ENCODE measurements at regions not wholly inside any gene's neighbourhood (a gene's known extent, or its start where the extent isn't known, plus 50 kb on each side); places are given as distances from the start of the nearest gene placed in this dataset.
"Not testable (repeated sequence)": the region's sequence is repeated elsewhere in the genome, so short reads cannot be mapped to it uniquely, and the experiment has no call there.

DNA sequence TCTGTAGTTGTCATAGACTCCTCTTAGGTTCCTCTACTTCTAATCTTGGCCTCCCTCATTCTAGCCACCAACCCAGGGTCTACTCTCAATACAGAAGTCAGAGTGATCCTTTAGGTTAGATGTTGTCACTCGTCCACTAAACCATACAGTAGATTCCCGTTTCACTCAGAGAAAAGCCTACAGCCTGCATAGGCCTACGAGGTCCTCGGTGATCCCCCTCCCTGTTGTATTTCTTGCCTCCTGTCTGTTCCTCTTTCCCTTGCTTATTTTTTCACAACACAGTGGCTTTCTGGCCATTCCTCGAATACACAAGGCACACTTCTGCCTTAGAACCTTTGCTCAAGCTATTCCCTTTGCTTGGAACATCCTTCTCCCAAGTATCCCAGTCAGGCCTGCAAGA lies 183.0 kb upstream of the PRSS1 start:
- no peak for DNase-seq

- not testable (repeated sequence) for DNase-seq
Observed at GRCh38 chr7:142564125-142564524, 185.1 kb upstream of the PRSS1 start.

DNA sequence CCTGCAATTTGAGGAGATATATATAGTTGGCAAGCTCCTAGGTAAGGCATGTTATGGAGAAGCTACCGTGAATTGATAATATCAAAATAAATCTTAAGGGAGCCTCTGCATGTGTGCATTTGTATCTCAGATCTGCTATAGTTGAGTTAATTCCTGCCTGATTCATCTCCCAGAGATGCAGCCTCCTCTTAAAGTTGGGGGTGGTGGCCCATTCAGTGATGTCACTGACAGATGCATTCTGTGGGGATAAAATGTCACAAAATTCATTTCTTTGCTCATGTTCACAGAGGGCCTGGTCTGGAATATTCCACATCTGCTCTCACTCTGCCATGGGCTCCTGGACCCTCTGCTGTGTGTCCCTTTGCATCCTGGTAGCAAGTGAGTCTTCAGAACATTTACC lies 185.8 kb upstream of the PRSS1 start:
- no peak for DNase-seq

- no peak for DNase-seq
Observed at GRCh38 chr7:142562688-142563087, 186.6 kb upstream of the PRSS1 start.

DNA sequence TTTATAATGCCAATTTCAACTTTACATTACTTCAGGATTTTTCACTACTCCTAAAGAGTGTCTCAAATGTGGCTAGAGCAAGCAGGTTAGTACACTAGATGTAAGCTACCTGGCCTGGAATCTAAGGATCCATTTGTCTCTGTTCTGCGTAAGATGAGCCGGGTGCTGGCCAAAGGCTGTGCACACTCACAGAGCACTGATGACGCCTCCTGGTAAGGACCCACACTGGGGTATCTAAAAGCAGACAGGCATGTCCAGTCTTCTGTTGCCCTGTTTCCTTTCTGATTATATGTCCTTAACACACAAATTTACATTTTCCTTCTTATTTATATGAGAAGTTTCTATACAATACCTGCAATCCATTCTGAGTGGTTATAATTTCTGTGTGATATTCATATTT lies 187.9 kb upstream of the PRSS1 start:
- not testable (repeated sequence) for DNase-seq

- DNase-seq = not testable (repeated sequence)
Observed at GRCh38 chr7:142560770-142561169, 188.5 kb upstream of the PRSS1 start.

DNA sequence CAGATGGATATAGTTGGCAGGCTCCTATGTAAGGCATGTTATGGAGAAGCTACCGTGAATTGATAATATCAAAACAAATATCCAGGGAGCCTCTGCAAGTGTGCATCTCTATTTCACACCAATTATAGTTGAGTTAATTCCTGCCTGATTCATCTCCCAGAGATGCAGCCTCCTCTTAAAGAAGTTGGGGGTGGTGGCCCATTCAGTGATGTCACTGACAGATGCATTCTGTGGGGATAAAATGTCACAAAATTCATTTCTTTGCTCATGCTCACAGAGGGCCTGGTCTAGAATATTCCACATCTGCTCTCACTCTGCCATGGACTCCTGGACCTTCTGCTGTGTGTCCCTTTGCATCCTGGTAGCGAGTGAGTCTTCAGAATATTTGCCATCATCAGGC lies 189.1 kb upstream of the PRSS1 start:
- DNase-seq = no peak

DNA sequence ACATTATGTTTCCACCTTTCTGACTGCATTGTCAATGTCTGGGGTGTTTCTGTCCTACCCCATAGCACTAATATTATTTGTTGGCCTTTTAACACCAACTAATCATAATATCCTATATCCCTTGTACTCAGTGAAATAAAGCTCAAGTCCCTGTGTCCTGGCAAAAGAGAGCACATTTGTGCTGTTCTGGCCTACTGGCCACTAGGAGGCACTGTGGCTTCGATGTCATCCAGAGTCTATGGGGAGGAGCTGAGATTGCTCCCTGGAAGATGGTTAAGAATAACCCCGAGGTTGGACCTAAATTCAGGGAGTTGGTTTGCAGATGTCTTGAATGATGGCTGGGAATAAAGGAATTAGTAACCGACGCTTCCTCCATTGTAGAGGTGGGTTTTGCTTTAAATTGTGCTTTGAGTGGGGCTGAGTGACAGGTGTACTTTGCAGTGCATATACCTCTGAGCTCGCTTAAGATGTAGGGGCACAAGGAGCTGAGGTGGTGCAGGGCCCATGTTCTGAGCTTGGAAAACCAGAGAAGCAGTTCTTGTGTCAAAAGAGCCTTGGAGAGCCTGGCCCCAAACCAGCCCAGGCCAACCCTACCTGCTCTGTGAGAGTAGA lies 191.2 kb upstream of the PRSS1 start:
- peak; percentile 10 for DNase-seq

DNA sequence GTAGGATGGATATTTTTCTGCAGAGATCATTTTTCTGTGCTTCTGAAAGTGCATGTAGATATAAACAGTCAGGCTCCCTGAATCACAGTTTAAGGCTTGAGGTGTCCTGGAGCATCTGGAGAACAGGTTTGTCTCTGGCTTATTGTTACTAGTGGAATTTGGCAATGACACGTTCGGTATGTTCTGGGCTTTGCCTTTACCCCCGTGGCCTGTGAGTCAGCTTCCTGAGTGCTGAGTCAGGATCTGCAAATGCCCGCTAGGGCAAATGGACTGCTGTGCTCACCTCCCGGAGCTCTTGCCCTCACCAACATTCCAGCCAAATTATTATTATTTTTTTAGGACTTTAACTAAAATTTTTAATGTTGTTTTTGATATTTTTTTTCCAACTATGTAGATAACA lies 192.5 kb upstream of the PRSS1 start:
- no peak for DNase-seq

GRCh38 chr7:142554560-142555532 lies 194.4 kb upstream of the PRSS1 start:
- no peak for DNase-seq

- no peak for DNase-seq
Observed at GRCh38 chr7:142553216-142553615, 196.1 kb upstream of the PRSS1 start.

DNA sequence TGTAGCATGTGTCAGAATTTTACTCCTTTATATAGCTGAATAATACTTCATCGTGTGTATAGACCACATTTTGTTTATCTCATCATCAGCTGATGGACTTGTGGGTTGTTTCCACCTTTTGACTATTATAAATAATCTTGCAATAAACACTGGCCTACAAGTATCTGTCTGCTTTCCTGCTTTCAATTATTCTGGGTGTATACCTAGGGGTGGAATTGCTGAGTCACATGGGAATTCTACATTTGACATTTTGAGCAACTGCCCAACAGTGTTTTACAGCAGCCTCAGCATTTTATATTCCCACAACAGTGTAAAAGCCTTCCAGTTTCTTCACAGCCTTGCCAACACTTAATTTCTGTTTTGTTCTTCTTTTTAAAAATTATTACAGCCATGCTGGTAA lies 200.3 kb upstream of the PRSS1 start:
- DNase-seq = no peak

GRCh38 chr7:142546452-142546851 lies 202.8 kb upstream of the PRSS1 start:
- no peak for DNase-seq

GRCh38 chr7:142542942-142543341 lies 206.3 kb upstream of the PRSS1 start:
- no peak for DNase-seq

DNA sequence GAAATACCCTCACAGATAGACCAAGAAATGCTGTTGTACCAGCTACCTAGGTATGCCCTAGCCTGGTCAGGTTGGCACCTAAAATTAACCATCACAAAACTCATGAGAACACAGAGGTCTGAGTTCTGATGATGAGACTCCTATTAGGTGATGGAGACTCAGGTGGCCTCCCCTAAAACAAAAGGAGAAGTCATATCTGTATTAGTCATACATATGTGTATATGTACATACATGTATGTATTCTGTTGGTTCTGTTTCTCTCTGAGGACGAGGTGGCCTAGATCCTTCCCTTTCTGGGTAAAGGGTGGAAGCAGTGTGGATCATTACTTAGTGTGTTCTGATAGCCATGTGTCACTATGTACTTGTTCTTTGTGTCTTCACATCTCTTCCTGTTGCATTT lies 207.2 kb upstream of the PRSS1 start:
- DNase-seq = no peak

DNA sequence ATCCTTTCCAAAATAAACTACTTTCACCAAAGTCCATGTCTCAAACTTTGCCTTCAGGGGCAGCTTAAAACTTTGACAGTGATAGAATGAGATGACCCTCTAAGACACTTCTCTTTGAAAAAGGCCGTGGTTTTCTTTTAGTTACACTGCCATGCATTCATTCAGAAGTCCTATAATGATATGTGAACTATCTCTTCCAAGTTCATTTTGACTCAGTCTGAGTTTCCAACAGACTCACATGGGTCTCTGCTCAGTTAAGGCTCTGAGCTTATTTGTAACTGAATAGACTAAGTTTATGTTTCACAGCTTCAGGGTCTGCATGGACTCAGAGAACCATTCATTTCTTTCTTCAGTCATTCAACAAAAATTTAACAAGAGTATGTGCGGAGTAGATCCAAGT lies 208.9 kb upstream of the PRSS1 start:
- DNase-seq = no peak

DNA sequence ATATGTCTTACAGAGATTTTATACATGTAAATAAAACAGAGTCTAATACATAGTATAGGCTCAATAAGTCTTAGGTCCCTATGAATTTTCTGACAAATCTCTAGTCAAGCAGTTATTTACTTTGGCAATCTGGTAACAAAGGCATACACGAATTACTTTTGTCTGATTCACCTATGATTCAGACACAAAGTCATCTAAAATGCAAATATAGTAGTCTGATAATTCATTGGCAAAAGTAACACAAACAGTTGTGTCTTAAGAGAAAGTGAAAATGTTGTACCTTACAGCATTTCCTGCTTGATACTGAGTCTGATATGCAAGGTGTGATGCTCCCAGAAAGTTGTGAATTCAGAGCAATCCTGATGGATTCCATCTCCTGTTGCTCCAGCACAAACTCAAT lies 209.4 kb upstream of the PRSS1 start:
- DNase-seq = no peak

GRCh38 chr7:142537760-142538159 lies 211.5 kb upstream of the PRSS1 start:
- no peak for DNase-seq

DNA sequence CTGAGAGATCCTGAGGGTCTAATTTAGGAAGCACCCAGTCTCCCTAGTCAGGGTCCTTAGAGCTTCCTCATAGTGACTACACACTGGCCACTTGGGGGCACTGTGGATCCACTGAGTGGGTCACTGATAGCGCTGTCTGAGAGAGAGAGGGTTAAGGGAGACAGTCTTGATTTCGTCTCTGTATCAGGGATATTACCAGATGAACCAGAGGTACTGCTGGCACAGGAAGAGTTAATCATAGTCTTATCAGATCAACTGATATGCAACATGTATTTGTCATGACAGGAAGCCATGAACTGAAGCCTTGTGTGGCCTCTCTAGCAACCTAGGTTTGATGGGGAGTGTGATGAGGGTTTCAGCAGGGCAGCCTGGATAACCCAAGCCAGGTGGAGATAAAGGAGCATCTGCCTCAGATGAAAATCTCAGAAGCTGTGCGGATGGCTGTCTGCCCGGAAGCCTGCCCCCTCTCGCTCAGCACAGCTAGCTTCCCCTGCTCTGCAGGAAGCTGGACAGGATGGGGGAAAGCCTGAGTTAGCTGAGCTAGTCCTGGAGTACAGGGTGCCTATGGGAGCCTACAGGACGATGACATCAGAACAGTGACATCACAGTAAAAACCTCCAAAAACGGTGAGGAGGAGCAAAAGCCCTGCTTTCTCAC lies 214.0 kb upstream of the PRSS1 start:
- DNase-seq = peak; percentile 7

DNA sequence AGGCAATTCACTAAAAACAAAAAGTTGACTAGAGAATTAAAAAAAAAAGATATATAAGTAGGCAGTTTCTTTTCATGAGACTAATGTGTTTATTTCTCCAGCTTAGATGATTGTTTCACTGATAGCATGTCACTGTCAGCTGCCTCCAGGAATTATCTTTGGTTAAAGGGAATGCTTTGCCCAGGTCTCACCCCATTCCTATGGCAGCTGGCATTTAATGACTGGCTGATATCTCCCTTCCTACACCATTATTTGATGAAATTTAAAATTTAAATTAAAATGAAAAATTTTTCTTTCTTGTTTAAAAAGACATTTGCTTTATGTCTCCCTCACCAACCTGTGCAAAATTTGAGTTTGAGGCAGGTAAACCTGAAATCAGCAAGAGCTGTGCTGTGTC lies 214.5 kb upstream of the PRSS1 start:
- DNase-seq = no peak

DNA sequence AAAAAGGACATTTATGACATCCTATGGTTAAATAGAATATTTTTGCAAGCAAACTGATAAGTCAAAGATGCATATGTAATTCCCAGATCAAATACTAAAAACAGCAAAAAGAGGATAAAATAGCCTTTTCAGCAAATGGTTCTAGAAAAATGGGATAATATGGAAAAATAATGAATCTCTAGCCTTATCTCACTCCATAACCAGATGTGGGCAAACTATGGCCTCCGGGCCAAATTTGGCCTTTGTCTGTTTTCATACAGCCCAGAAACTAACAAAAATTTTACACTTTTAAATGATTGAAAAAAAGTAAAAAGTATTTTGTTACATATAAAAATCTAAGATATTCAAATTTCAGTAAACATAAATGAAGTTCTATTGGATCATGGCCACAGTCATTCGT lies 215.4 kb upstream of the PRSS1 start:
- DNase-seq = no peak

DNA sequence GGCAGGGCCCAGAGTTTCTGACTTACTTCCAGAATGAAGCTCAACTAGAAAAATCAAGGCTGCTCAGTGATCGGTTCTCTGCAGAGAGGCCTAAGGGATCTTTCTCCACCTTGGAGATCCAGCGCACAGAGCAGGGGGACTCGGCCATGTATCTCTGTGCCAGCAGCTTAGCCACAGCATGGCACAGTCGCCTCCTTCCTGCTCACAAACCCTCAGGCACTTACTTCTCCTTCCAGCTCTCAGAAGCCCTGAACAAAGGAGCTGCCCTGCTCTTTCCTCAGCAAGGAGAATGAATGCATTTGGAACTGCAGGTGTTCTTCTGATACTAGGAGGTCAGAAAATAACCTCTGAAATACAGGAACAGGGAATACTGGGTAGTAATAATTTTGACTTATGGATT lies 219.7 kb upstream of the PRSS1 start:
- no peak for DNase-seq

DNA sequence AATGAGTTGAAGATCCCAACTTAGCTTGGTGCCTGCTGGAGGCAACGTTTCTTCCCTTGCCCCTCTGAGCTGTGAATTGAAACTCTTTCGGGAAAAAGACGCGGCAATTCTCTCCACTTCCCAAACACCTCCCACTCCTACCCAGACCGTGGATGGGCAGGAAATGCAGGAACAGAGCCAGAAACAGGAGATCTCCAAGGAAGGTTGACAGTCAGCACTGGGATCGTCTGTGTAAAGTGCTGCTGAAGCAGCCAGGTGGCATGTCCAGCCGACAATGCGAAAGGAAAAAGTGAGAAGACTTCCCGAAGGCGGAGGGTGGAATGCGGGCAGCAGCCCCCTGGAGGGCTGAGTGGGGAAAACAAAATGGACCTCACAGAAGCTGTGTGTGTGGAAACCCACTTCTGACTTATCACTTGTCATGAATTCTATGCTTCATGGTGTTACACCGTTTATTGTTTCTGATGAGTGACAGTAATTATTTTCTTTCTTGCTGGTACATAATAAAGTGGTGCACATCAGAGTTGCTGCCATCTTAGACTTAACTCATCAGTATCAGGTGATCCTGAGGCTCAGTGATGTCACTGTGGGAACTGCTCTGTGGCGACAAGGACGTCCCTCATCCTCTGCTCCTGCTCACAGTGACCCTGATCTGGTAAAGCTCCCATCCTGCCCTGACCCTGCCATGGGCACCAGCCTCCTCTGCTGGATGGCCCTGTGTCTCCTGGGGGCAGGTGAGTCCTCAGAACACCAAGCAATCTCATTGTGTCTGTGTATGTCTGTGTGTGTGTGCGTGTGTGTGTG lies 220.5 kb upstream of the PRSS1 start:
- no peak for DNase-seq

Data from NCI-H1694 treated with DMSO at 0.1 percent for 48 hours (cell line).